Fibroblast of upper back skin (primary cell): ENCODE measurements at regions not wholly inside any gene's neighbourhood (a gene's known extent, or its start where the extent isn't known, plus 50 kb on each side); places are given as distances from the start of the nearest gene placed in this dataset.
"Not testable (repeated sequence)": the region's sequence is repeated elsewhere in the genome, so short reads cannot be mapped to it uniquely, and the experiment has no call there.

ENCODE experiments used
- DNase-seq: peaks from one replicate; pipeline ENCODE4 v3.0.0-alpha.2; 2013

DNA sequence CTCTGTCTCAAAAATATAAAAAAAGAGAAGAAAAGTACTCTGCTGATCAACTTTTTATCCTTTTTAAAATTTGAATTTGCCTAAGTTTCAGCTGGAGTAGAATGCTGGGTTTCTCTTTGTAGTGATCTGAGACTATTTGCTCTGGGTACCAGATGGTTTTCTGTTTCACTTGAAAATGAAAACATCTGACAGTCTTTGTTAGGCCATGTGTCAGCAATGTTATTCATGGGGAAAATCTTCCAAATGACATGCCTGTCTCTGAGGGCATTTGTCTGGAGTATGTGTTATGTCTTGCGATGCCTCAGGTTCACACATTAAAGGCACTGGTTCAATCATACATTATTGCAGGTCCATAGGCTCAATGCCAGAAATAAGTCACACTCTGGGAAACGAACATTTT, 175.3 kb upstream of the TMEM229A start:
- no peak for DNase-seq

DNA sequence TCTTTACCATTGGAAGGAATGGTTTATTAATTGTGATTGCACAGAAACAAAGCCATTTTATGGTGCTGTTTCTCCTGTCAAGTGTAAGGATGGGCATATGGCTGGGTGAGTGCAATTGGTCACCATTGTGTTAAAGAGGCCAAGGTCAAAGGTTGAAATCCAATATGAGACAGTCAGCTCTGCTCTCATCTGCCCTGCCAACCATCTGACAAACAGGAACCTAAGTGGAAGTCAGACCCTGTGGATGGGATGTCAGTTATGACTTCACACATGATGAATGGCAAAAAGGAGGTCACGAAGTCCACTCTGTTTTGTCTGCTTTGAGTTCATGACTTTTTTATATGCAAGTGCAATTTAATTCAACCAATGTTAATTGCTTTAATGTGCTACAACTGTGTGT, 172.7 kb upstream of the TMEM229A start:
- no peak for DNase-seq

DNA sequence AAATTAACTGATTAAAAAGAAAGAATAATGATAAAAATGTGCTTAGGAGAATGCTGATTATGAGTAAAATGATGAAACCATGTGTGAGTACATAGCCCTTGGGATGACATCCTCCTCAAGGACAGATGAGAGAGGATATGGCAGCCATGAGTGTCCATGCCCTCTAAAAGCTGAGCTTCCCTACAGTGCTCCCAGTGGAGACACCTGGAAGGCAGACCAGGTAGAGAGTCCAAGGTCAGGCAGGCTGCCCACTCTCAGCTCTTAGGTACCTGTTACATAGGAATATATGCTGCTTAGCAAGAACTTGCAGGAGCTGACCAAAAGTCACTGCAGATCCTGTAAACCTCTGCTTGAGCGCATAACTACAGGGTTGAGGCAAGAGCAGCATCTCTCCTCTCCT, 169.7 kb upstream of the TMEM229A start:
- no peak for DNase-seq

DNA sequence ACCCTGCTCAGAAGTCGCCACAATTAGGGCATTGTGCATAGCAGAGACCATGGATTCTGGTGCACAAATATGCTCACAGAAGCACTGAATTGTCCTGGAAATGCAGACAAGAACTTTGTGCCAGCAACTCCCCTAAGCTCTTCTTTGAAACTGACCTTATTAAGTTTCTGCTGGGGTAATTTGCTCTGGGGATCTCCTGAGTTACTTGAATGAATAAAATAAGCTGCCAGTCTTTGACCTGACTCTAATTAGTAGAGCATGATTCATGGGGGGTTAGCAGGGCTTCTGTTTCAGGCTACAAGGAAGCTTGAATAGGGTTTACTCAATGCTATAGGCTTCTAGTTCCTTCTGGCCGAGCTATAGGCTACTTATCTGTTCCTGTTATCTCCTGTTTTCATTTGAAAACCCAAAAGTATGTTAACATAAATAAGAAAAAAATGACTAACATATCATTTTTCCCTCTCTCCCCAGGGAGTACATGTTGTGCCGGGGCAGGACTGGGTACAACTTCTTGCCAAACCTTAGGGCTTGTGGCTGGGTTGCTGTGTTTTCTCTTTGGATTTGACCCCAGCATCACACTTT, 169.0 kb upstream of the TMEM229A start:
- no peak for DNase-seq

DNA sequence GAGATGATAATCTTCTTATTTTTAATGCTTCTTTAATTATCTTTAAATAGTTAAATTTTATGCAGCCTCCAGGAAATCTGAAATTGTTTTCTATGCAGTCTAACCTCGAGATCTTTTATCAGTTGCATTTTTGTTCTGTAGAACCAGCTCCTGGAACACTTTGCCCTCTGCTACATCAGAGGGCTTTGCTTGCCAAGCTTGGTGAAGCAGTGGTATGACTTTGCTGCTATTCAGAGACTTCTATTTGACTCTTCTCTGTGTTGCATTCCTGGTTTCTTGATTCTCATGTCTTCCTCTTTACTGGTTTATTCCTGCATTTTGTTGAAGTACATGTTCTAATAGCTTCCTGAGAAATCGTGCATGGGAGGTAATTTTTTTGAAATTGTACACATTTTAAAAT, 163.7 kb upstream of the TMEM229A start:
- no peak for DNase-seq

DNA sequence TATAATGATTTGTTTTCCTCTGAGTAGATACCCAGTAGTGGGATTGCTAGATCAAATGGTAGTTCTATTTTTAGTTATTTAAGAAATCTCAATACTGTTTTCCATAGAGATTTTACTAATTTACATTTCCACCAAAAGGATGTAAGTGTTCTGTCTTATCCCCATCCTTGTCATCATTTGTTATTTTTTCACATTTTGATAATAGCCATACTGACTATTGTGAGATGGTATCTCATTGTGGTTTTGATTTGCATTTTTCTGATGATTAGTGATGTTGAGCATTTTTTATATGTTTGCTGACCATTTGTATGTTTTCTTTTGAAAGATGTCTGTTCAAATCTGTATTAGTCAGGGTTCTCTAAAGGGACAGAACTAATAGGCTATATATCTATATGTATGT, 160.0 kb upstream of the TMEM229A start:
- DNase-seq = no peak

DNA sequence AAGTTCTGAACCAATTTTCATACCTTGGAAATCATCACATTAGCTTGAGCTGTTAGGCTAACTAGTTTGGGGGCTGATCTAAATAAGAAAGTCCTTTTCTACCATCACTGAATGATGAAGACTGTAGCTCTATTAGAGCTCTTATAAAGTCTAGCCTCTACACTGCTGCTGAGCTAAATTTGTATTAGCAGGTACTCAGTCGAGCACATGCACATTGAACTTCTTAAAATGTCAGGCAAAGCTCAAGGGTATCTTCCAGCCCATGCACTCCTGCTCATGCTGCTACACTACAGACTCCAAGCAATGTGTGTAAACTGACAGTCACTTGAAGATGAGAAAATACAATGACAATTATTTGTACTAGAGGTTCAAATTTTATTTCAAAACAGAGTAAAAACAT, 158.8 kb upstream of the TMEM229A start:
- DNase-seq = no peak

DNA sequence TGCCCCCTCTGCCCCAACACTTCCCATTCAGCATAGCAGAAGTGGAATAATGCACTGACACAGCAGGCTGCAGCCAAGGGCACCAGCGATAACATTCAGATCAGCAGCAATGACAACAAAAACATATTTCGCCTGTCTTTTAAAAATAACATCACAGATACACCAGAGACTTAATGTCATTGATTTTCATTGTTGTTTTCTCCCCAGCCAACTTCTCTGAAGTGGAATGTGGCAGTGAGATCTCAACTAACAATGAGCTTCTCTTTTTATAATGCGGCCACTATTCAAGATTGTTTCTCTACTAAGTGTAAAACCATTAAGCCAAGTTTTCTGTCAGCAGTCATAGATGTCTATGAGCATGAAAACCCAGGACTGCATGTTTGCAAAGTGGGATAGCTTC, 158.2 kb upstream of the TMEM229A start:
- DNase-seq = no peak

DNA sequence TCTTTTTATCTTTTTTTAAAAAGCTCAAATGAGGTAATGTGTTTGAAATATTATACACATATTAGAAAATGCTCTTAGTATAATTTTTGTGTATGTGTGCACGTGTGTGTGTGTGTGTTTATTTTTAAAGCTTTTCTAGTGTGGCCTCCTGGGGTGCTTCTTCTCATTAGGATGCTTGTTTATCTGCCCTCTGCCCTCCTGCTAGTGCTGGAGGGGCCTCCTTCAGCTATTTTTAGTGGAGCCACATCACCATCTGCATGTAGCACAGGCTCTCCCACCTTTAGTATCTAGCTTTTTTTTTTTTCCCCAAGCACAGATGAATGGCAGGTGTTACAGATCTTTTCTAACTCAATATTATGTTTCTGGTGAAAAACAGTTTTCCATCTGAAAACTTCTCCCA, 155.7 kb upstream of the TMEM229A start:
- no peak for DNase-seq

DNA sequence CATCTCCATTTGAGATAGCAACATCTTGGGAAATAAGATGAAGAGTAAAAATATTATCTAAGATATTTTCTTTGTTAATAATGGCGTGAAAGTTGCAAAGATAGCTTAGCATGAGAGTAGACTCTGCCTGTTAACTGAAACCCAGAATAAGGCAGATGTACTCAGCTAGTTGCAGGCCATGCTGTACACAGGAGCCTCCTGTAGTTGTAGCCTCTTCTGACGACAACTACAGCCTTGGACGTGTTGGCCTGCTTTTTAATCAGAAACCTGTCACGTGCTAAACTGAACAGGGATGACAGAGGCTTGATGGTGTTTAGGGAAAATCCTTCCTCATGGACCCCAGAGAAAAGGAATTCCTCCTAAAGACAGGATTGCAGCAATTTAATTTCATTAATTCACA, 155.1 kb upstream of the TMEM229A start:
- DNase-seq = no peak

DNA sequence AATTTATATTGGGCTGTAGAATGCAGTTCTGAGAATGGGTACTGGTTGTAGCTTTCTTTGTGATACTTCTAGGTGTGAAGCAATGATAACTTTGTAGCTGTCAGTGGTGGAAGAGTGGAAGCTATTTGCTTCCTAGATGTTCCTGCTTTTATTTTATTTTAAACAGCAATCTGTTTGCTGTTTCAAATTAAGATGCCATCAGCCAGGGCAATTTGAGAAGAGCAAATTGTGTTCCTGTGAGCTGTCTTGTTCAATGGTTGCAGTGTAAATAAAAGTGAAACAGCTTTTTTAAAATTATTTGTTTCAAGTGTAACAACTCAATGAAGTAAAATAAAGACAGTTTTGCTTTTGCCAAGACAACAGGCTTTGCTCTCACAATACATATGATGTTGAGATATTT, 150.8 kb upstream of the TMEM229A start:
- no peak for DNase-seq

DNA sequence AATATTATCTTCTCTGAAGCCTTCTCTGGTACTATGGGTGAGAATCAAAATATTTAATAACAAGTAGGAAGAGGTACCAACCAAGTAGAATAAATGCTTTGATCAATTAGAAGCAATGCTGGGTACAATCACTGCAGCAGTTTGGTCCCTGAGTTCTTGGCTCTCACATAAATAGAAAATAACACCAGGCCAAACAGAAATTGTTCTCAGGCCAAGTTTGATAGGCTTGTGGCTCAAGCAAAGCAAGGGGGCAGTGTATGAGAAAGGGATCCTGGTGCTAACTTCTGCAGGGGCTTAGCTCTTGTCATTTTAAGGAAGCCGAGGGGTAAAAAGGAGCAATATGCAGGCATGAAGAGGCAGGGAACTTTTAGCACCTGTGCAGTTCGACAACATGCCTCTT, 146.8 kb upstream of the TMEM229A start:
- DNase-seq = no peak

DNA sequence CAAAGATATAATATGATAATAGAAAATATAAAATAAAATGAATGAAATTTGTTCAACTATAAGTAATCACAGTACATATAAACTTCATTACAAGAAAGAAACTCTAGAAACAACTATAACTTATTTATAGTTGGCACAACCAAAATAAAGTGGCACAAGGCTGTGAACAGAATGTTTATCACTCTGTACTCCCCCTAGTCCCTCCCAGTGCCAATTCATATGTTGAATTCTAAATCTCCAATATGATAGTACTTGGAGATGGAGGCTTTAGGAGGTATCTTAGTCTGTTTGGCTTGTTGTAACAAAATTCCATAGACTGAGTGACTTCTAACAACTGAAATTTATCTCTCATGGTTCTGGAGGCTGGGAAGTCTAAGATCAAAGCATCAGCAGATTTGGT, 145.0 kb upstream of the TMEM229A start:
- DNase-seq = no peak

DNA sequence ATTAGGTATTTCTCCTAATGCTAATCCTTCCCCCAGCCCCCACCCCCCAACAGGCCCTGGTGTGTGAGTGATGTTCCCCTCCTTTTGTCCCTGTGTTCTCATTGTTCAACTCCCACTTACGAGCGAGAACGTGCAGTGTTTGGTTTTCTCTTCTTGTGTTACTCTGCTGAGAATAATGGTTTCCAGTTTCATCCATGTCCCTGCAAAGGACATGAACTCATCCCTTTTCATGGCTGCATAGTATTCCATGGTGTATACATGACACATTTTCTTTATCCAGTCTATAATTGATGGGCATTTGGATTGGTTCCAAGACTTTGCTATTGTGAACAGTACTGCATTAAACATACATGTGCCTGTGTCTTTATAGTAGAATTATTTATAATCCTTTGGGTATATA, 138.9 kb upstream of the TMEM229A start:
- DNase-seq = not testable (repeated sequence)

DNA sequence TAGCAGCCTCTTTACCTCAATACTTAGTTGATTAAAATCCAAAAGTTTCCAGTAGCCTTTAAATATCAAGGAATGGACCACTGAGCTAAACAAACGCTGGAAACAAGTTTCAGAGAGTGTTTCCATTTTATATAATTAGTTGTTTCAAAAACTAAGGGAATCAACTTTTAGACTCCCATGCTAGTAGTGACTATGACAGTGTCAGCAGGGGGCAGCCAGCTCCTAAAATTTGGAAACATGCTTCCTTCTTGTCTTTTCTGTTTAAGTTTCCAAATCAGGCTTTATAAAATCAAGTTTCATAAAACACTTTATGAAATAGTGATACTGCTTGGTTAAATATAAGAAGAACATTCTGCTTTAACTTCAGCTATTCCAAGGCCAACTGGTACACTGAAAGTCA, 138.2 kb upstream of the TMEM229A start:
- DNase-seq = peak; percentile 1

DNA sequence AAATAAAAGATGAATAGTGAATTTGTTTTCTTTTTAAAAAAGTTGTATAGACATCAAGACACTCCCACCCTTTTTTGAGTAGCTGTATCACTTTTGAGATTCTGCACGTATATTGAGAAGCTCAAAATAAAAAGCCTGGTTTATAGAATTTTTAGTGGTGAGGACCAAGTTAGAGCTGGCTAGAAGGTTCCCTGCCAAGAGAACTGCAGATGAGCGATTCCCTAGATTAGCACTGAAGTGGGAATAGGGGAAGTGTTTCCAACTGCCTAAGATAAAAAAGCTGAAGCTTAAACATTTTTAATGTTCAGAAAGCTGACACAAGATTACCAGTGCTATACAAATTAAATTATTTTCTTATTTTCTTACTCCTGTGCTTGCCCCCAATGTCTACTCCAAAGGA, 135.7 kb upstream of the TMEM229A start:
- DNase-seq = no peak

DNA sequence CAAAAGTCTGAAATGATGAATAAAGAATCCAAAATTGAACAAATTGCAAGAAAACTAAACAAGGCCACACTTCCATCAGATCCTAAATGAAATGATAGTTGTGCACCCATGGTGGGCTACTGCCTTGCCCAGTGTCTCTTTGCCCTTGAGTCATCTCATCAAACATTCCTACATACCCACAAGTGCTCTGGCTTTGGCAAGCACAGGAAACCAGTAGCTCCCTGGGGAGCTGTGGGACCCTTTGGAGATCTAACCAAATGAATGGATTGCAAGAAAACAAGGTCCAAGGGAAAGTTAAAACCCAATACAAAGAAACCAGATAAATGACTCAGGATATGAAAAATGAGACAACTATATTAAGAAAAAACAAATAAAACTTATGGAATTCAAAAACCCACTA, 129.8 kb upstream of the TMEM229A start:
- DNase-seq = peak; percentile 37

DNA sequence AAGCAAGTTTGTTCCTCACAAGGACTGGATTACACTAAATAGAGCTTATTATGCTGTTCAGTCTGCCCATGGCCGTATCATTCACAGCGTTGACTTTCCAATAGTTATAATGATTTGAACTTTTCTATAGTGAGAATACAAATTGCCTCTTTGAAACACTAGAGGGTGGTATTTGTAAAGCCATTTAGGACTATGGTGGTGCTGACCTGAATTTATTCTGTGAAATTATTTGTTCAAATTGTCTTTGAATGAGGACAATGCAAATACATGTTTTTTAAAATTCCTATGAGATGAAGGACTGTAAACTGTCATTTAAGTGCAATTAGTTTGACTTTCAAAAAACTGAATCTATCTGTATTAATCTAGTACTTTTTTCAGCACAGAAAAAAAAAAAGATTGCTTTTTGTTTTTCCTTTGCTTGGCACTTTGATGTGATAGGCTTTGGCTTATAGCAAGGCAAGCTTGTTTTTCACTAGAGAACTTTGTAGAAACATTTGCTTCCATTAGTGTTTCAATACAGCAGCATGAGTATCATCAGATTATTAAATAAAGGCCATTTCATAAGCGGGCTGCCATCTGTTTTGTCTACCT, 122.7 kb upstream of the TMEM229A start:
- DNase-seq = peak; percentile 8

DNA sequence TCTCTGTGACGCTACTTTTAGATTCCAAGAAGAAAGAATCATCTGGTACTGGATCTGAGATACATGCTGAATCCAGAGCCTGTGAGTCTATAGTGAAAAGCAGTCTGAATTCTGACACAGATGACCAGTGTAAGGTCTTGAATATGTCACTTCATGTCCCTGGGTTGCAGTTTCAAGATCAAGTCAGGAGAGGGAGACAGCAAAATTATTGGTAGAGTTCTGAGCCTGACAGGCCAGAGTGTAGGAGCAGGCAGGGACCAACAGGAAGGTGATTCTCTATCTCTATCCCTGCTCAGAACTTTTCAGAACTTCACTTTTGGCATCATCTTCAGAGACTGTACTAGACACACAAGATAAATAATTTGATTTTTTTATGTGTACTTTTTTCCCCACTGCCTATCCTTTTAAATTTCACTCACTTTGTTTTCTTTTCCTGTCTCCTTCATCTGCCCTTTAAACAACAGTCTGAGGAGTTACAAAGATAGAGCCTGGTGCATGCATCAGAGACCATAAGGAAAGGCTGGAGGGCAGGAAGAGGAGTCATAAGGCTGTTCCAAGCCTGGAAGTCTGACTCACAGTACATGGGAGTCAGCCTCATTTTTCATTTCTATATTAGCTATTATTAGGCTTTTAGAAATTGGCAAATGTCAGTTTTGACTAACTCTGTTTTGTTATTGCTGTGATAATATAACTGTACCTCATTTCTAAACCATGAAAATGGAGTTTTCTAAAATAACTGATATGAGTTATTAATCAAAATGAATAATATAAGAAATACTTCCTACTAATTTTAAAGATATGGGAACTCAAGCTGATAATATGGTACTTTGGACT, 120.2 kb upstream of the TMEM229A start:
- DNase-seq = peak; percentile 26

DNA sequence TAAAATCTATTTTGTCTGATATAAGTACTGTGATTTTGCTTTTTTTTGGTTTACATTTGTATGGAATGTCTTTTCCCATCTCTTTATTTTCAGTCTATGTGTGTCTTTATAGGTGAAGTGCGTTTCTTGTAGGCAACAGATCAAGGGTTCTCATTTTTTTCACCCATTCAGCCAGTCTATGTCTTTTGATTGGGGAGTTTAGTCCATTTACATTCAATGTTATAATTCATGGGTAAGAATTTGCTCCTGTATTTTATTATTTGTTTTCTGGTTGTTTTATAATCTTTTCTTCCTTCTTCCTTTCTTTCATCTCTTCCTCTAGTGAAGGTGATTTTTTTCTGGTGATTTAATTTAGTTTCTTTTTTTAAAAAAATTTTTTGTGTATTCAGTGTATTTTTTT, 104.8 kb upstream of the TMEM229A start:
- DNase-seq = no peak

DNA sequence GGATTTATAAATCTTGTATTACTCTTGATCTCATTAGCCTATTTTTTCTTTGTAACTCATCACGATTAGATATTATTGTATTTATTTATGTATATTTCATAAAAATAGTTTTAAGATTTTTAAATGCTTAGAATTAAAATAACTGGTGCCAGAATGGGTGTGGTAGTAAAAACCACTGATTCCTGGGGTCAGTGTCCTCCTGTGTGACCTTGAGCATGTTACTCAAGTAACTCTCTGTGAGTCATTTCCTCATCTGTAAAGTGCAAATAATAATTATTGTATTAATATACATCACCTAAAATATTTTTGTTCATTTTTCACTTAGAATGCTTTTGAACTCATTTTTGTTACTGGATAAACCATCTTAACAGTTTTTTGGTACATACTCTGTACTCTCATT, 91.3 kb upstream of the TMEM229A start:
- no peak for DNase-seq

DNA sequence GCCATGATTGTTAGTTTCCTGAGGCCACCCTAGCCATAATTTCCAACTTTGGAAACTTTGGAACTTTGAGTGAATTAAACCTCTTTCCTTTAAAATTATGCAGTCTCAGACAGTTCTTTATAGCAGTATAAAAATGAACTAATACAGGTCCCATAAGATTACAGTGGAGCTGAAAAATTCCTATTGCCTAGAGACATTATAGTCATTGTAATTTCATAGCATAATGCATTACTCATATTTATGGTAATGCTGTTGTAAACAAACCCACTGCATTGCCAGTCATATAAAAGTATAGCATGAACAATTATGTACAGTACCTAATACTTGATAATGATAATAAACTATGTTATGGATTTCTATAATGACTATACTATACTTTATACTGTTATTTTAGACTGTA, 88.0 kb upstream of the TMEM229A start:
- no peak for DNase-seq

DNA sequence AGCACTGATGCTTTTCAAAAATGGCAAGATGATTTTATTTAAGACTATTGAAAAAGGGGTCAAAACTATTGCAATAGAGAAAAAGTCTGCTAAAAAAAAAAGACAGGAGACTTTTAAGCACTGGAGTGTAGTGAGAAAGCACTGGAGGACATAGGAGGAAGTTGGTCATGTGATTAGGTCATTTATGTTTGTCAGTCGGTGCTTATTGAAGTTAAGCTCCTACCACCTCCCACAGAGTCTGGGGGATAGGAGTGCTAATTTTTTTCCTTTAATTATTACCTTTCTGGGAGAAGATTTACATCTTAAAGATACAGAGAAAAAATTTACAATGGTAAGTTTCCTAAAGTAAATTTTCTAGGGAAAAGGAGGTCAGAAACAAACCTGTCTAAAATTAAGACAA, 80.2 kb upstream of the TMEM229A start:
- DNase-seq = no peak

DNA sequence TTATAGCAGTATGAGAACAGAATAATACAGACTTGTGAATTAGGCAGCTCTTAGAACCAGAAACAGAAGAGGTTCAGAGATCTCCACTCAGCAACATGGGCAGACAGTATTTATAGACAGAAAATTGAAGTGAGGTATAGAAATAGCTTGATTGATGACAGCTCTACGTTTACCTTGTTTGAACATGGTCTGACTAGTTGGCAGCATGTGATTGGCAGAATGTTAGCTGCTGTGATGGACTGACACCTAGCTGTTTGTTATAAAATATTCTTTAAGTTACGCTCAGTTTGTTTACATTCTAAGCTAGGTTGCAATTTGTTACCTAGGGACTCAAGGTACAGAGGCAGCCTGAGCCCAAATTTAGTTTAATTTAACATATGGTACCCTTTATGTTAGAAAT, 73.7 kb upstream of the TMEM229A start:
- no peak for DNase-seq
